ENCODE measurements at regions not wholly inside any gene's neighbourhood (a gene's known extent, or its start where the extent isn't known, plus 50 kb on each side); places are given as distances from the start of the nearest gene placed in this dataset.

- DNase-seq, result peak; percentile 25
These were observed 343.6 kb downstream of the FRK start for GRCh38 chr6:115717062-115717461.

- DNase-seq, result no peak
These were observed 348.3 kb downstream of the FRK start for GRCh38 chr6:115712291-115712961.

- no peak for DNase-seq
These were observed 351.8 kb downstream of the FRK start for GRCh38 chr6:115708850-115709249.

- no peak for DNase-seq
These were observed 353.7 kb downstream of the FRK start for GRCh38 chr6:115706981-115707380.

- DNase-seq, result no peak
These were observed 354.4 kb downstream of the FRK start for GRCh38 chr6:115706324-115706723.

- DNase-seq, result no peak
These were observed 356.7 kb downstream of the FRK start for GRCh38 chr6:115704028-115704427.

GRCh38 chr6:115691433-115691832 lies 369.3 kb downstream of the FRK start:
- DNase-seq, result no peak

GRCh38 chr6:115690854-115691253 lies 369.8 kb downstream of the FRK start:
- DNase-seq, result no peak

- DNase-seq, result no peak
These were observed 378.5 kb downstream of the FRK start for GRCh38 chr6:115681978-115682775.

- no peak for DNase-seq
These were observed 380.1 kb downstream of the FRK start for GRCh38 chr6:115680621-115681020.

- no peak for DNase-seq
These were observed 383.5 kb downstream of the FRK start for GRCh38 chr6:115677198-115677597.

- no peak for DNase-seq
These were observed 385.2 kb downstream of the FRK start for GRCh38 chr6:115675443-115675842.

- DNase-seq, result no peak
These were observed 391.9 kb downstream of the FRK start for GRCh38 chr6:115668781-115669180.

- no peak for DNase-seq
These were observed 392.5 kb downstream of the FRK start for GRCh38 chr6:115668211-115668610.

GRCh38 chr6:115667478-115668026 lies 393.1 kb downstream of the FRK start:
- DNase-seq, result no peak

- no peak for DNase-seq
These were observed 393.7 kb downstream of the FRK start for GRCh38 chr6:115666997-115667396.

- DNase-seq, result no peak
These were observed 395.4 kb downstream of the FRK start for GRCh38 chr6:115665310-115665709.

- no peak for DNase-seq
These were observed 397.0 kb downstream of the FRK start for GRCh38 chr6:115663681-115664080.

- no peak for DNase-seq
These were observed 416.9 kb downstream of the FRK start for GRCh38 chr6:115643762-115644161.

GRCh38 chr6:115634887-115635286 lies 425.8 kb downstream of the FRK start:
- DNase-seq, result no peak

- no peak for DNase-seq
These were observed 426.6 kb downstream of the FRK start for GRCh38 chr6:115634131-115634530.

GRCh38 chr6:115631028-115631427 lies 429.7 kb downstream of the FRK start:
- DNase-seq, result no peak

GRCh38 chr6:115630424-115631024 lies 430.2 kb downstream of the FRK start:
- DNase-seq, result no peak

GRCh38 chr6:115629415-115629814 lies 431.3 kb downstream of the FRK start:
- no peak for DNase-seq
